ENCODE measurements at regions not wholly inside any gene's neighbourhood (a gene's known extent, or its start where the extent isn't known, plus 50 kb on each side); places are given as distances from the start of the nearest gene placed in this dataset.

DNA sequence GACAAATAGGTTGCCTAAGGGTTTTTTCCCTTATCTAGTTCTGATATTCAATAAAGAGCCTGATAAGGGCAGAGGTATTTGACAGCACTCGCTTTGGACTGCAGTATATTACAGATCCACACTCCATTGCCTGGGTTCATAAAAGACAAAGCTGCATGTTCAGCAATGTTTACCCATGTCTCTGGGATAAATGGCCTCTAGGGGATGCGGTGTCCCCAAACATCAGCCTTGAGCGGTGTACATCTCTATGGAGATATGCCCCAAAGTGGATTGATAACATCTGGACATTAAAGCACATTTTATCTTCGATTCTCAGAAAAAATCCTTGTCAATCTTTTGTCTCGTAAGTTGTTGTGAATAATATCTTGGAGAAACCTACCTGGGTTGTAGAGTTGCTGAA lies 660.8 kb upstream of the AADAT start:
- H3K9me3 ChIP-seq (ENCODE audit: control insufficient read depth, low read length): no peaks in the 10 kb centered on the region
- H3K9ac ChIP-seq: no peak overlapping the region
- no peaks in the 10 kb centered on the region for H3K79me2 ChIP-seq
- no peaks in the 10 kb centered on the region for H3K27me3 ChIP-seq (ENCODE audit: control insufficient read depth, insufficient read depth, low read length)
- no peak overlapping the region for H3K4me3 ChIP-seq (ENCODE audit: low read depth, low read length)
- no peaks in the 10 kb centered on the region for H3K4me1 ChIP-seq
- no peak overlapping the region for H2AFZ ChIP-seq
- H3K4me2 ChIP-seq (ENCODE audit: low read length): no peak overlapping the region
- H3K36me3 ChIP-seq (ENCODE audit: control insufficient read depth, insufficient read depth, low read length): no peaks in the 10 kb centered on the region
- no peak overlapping the region for H3K27ac ChIP-seq
- TF ChIP-seq, protein P1, sequence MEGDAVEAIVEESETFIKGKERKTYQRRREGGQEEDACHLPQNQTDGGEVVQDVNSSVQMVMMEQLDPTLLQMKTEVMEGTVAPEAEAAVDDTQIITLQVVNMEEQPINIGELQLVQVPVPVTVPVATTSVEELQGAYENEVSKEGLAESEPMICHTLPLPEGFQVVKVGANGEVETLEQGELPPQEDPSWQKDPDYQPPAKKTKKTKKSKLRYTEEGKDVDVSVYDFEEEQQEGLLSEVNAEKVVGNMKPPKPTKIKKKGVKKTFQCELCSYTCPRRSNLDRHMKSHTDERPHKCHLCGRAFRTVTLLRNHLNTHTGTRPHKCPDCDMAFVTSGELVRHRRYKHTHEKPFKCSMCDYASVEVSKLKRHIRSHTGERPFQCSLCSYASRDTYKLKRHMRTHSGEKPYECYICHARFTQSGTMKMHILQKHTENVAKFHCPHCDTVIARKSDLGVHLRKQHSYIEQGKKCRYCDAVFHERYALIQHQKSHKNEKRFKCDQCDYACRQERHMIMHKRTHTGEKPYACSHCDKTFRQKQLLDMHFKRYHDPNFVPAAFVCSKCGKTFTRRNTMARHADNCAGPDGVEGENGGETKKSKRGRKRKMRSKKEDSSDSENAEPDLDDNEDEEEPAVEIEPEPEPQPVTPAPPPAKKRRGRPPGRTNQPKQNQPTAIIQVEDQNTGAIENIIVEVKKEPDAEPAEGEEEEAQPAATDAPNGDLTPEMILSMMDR (IDR thresholded peaks at IDR 0.05): no peak

DNA sequence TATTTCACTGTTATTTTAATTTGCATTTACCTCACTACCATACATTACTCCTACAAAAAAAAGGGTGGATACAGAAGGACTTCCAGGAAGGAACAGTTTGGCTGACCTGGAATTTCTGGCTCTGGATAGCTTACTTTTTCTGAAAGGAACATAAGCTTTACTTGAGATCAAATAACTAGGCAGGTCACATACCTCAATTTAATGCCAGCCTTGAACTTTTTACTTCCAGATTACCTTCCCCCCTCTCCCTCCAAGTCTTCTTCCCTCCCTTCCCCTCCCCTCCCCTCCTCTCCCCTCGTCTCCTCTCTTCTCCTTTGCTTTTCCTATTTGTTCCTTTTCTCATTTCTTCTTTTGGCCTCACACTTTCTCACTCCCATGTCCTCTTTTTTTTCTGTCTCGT lies 659.2 kb upstream of the AADAT start:
- Histone ChIP-seq H3K27me3 (ENCODE audit: control insufficient read depth, insufficient read depth, low read length) (no peaks in the 10 kb centered on the region), H3K27ac (no peak overlapping the region), H3K4me2 (ENCODE audit: low read length) (no peak overlapping the region), H3K9ac (no peak overlapping the region), H3K9me3 (ENCODE audit: control insufficient read depth, low read length) (no peaks in the 10 kb centered on the region), H3K4me1 (no peaks in the 10 kb centered on the region), H3K79me2 (no peaks in the 10 kb centered on the region), H2AFZ (no peak overlapping the region), H3K4me3 (ENCODE audit: low read depth, low read length) (no peak overlapping the region), H3K36me3 (ENCODE audit: control insufficient read depth, insufficient read depth, low read length) (no peaks in the 10 kb centered on the region)
- TF ChIP-seq, protein P1 (IDR thresholded peaks at IDR 0.05): no peak

DNA sequence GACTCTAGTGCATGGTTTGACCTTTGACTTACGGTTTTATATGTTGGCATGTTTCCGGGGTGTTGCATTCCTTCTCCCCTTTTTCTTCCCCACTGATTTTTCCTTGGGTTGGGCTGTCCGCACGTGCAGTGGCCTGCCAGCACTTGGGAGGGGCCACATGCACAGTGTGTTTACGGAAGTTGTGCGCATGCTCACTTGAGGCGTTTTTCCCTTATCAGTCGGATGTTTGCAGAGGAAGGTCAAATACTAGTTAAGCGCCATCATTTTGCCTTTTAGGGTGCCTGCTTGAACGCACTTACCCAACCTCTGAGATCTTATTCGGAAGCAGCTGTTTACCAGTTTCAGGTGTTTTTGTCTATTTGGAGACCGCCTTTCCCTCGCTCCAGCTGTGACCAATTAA lies 653.9 kb upstream of the AADAT start:
- TF ChIP-seq, protein P1 (IDR thresholded peaks at IDR 0.05): no peak
- H3K79me2 ChIP-seq: no peaks in the 10 kb centered on the region

DNA sequence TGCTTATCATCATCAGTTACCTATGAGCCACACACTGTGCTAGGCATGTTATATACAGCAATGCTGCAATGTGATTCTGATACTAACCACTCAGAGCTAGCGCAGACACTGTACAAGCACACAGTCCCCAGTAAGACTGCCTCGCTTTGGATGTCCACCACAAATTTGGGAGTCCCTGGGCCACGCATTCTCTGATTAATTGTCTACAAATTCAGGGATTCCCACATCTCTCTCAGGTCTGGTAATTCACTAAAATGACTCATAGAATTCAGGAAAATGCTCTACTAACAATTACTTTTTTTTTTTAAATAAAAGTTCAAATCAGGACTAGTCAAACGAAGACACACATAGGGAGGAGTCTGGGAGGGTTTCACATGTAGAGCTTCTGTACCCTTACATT lies 652.1 kb upstream of the AADAT start:
- H3K36me3 ChIP-seq (ENCODE audit: control insufficient read depth, insufficient read depth, low read length): no peaks in the 10 kb centered on the region
- H2AFZ ChIP-seq: no peak overlapping the region
- TF ChIP-seq, protein P1 (IDR thresholded peaks at IDR 0.05): no peak
- no peak overlapping the region for H3K27ac ChIP-seq
- no peaks in the 10 kb centered on the region for H3K4me1 ChIP-seq
- no peak overlapping the region for H3K4me2 ChIP-seq (ENCODE audit: low read length)
- H3K27me3 ChIP-seq (ENCODE audit: control insufficient read depth, insufficient read depth, low read length): no peaks in the 10 kb centered on the region
- no peak overlapping the region for H3K9ac ChIP-seq
- no peaks in the 10 kb centered on the region for H3K9me3 ChIP-seq (ENCODE audit: control insufficient read depth, low read length)
- no peaks in the 10 kb centered on the region for H3K79me2 ChIP-seq
- no peak overlapping the region for H3K4me3 ChIP-seq (ENCODE audit: low read depth, low read length)

More for the DNA sequence above, 653.9 kb upstream of the AADAT start:
- Histone ChIP-seq H3K9ac (no peak overlapping the region), H3K27ac (no peak overlapping the region), H3K4me2 (ENCODE audit: low read length) (no peak overlapping the region), H3K27me3 (ENCODE audit: control insufficient read depth, insufficient read depth, low read length) (no peaks in the 10 kb centered on the region), H2AFZ (no peak overlapping the region), H3K9me3 (ENCODE audit: control insufficient read depth, low read length) (no peaks in the 10 kb centered on the region), H3K4me1 (no peaks in the 10 kb centered on the region), H3K4me3 (ENCODE audit: low read depth, low read length) (no peak overlapping the region), H3K36me3 (ENCODE audit: control insufficient read depth, insufficient read depth, low read length) (no peaks in the 10 kb centered on the region)

DNA sequence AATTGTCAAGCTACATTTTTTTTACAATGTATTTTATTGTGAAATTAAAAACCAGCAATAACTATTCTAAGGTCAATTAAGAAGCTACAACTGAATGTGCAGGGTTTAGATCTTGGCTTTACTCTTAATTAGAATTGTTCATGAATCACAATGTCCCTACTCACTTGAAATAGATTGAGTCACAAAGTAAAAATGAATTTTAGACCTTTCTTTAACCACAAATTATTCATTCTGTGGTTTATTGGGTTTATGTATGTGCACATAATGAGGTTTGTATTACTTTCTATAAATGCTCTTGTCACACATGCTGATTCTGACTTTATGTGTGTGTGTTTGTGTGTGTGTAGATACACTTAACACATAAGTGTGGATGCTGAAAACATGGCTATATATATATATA lies 647.0 kb upstream of the AADAT start:
- Histone ChIP-seq H3K79me2 (no peaks in the 10 kb centered on the region), H3K4me3 (ENCODE audit: low read depth, low read length) (no peak overlapping the region), H3K27me3 (ENCODE audit: control insufficient read depth, insufficient read depth, low read length) (no peaks in the 10 kb centered on the region), H3K4me2 (ENCODE audit: low read length) (no peak overlapping the region), H3K9me3 (ENCODE audit: control insufficient read depth, low read length) (no peaks in the 10 kb centered on the region), H3K4me1 (no peaks in the 10 kb centered on the region), H3K9ac (no peak overlapping the region), H3K36me3 (ENCODE audit: control insufficient read depth, insufficient read depth, low read length) (no peaks in the 10 kb centered on the region), H2AFZ (no peak overlapping the region), H3K27ac (no peak overlapping the region)
- TF ChIP-seq, protein P1 (IDR thresholded peaks at IDR 0.05): no peak

All from parathyroid adenoma (tissue), 2 donors.